ENCODE measurements at regions not wholly inside any gene's neighbourhood (a gene's known extent, or its start where the extent isn't known, plus 50 kb on each side); places are given as distances from the start of the nearest gene placed in this dataset.
"Not testable (repeated sequence)": the region's sequence is repeated elsewhere in the genome, so short reads cannot be mapped to it uniquely, and the experiment has no call there.

GRCh38 chr16:88225640-88226230, 157.0 kb upstream of the ZNF469 start:
- DNase-seq (ENCODE audit: low read depth, low spot score); H2AFZ ChIP-seq (ENCODE audit: low read depth, low read length); H3K9me3 ChIP-seq (replicated peaks; ENCODE audit: control insufficient read depth, insufficient read depth, low read length); H3K4me3 ChIP-seq (replicated peaks in 1 of 3; ENCODE audit: insufficient read depth in 1 of 3, low read depth in 1 of 3, low read length in 3 of 3); H3K9me1 ChIP-seq (replicated peaks; ENCODE audit: control insufficient read depth, extremely low read depth, insufficient read depth, low read length); H3K36me3 ChIP-seq (ENCODE audit: control insufficient read depth in 2 of 2, extremely low read depth in 1 of 2, insufficient read depth in 2 of 2, low read length in 2 of 2); dilution Hi-C loops (cut with MboI; ENCODE audit: extremely low pct_ligation_motif_present, low sequenced_read_pairs); FAIRE-seq; CTCF ChIA-PET; intact Hi-C loops (cut with micrococcal nuclease); H3K4me2 ChIP-seq (ENCODE audit: insufficient read depth, low read length); POLR2A ChIA-PET; BruUV-seq (replicated peaks); H3K9ac ChIP-seq (replicated peaks; ENCODE audit: extremely low read depth, insufficient read depth, low read length); H4K20me1 ChIP-seq (replicated peaks; ENCODE audit: control insufficient read depth, extremely low read depth, insufficient read depth, low read length); H3K27ac ChIP-seq (ENCODE audit: insufficient read depth, low read depth, low read length); H3K27me3 ChIP-seq (ENCODE audit: control insufficient read depth in 2 of 2, insufficient read depth in 2 of 2, low read length in 2 of 2); H3K79me2 ChIP-seq (ENCODE audit: control insufficient read depth, insufficient read depth, low read length); H3K4me1 ChIP-seq (ENCODE audit: control insufficient read depth, extremely low read depth, insufficient read depth, low read length): not testable (repeated sequence)

GRCh38 chr16:88226302-88226701, 156.5 kb upstream of the ZNF469 start:
- POLR2A ChIA-PET; intact Hi-C loops (cut with micrococcal nuclease); BruUV-seq (replicated peaks); H3K9ac ChIP-seq (replicated peaks; ENCODE audit: extremely low read depth, insufficient read depth, low read length); CTCF ChIA-PET; H3K4me3 ChIP-seq (replicated peaks in 1 of 3; ENCODE audit: insufficient read depth in 1 of 3, low read depth in 1 of 3, low read length in 3 of 3); H3K27ac ChIP-seq (ENCODE audit: insufficient read depth, low read depth, low read length); H3K4me1 ChIP-seq (ENCODE audit: control insufficient read depth, extremely low read depth, insufficient read depth, low read length); H3K27me3 ChIP-seq (ENCODE audit: control insufficient read depth in 2 of 2, insufficient read depth in 2 of 2, low read length in 2 of 2); H3K9me1 ChIP-seq (replicated peaks; ENCODE audit: control insufficient read depth, extremely low read depth, insufficient read depth, low read length); H4K20me1 ChIP-seq (replicated peaks; ENCODE audit: control insufficient read depth, extremely low read depth, insufficient read depth, low read length); H2AFZ ChIP-seq (ENCODE audit: low read depth, low read length); dilution Hi-C loops (cut with MboI; ENCODE audit: extremely low pct_ligation_motif_present, low sequenced_read_pairs); DNase-seq (ENCODE audit: low read depth, low spot score); H3K36me3 ChIP-seq (ENCODE audit: control insufficient read depth in 2 of 2, extremely low read depth in 1 of 2, insufficient read depth in 2 of 2, low read length in 2 of 2); FAIRE-seq; H3K4me2 ChIP-seq (ENCODE audit: insufficient read depth, low read length); H3K9me3 ChIP-seq (replicated peaks; ENCODE audit: control insufficient read depth, insufficient read depth, low read length); H3K79me2 ChIP-seq (ENCODE audit: control insufficient read depth, insufficient read depth, low read length): not testable (repeated sequence)

- H3K9ac ChIP-seq (replicated peaks; ENCODE audit: extremely low read depth, insufficient read depth, low read length); H3K79me2 ChIP-seq (ENCODE audit: control insufficient read depth, insufficient read depth, low read length); H3K4me1 ChIP-seq (ENCODE audit: control insufficient read depth, extremely low read depth, insufficient read depth, low read length); H3K4me3 ChIP-seq (replicated peaks in 1 of 3; ENCODE audit: insufficient read depth in 1 of 3, low read depth in 1 of 3, low read length in 3 of 3); H3K36me3 ChIP-seq (ENCODE audit: control insufficient read depth in 2 of 2, extremely low read depth in 1 of 2, insufficient read depth in 2 of 2, low read length in 2 of 2); dilution Hi-C loops (cut with MboI; ENCODE audit: extremely low pct_ligation_motif_present, low sequenced_read_pairs); H4K20me1 ChIP-seq (replicated peaks; ENCODE audit: control insufficient read depth, extremely low read depth, insufficient read depth, low read length); DNase-seq (ENCODE audit: low read depth, low spot score); intact Hi-C loops (cut with micrococcal nuclease); H2AFZ ChIP-seq (ENCODE audit: low read depth, low read length); H3K4me2 ChIP-seq (ENCODE audit: insufficient read depth, low read length); H3K9me1 ChIP-seq (replicated peaks; ENCODE audit: control insufficient read depth, extremely low read depth, insufficient read depth, low read length); H3K9me3 ChIP-seq (replicated peaks; ENCODE audit: control insufficient read depth, insufficient read depth, low read length); CTCF ChIA-PET; BruUV-seq (replicated peaks); H3K27me3 ChIP-seq (ENCODE audit: control insufficient read depth in 2 of 2, insufficient read depth in 2 of 2, low read length in 2 of 2); H3K27ac ChIP-seq (ENCODE audit: insufficient read depth, low read depth, low read length); POLR2A ChIA-PET: not testable (repeated sequence)
- peak; percentile 12 for FAIRE-seq
Observed at GRCh38 chr16:88227026-88227721, 155.6 kb upstream of the ZNF469 start.

GRCh38 chr16:88227722-88228482, 154.9 kb upstream of the ZNF469 start:
- CTCF ChIA-PET; BruUV-seq (replicated peaks); FAIRE-seq: not testable (repeated sequence)

More at GRCh38 chr16:88227722-88228482, 154.9 kb upstream of the ZNF469 start:
- H3K9me3 ChIP-seq (replicated peaks; ENCODE audit: control insufficient read depth, insufficient read depth, low read length); H3K79me2 ChIP-seq (ENCODE audit: control insufficient read depth, insufficient read depth, low read length); H3K36me3 ChIP-seq (ENCODE audit: control insufficient read depth in 2 of 2, extremely low read depth in 1 of 2, insufficient read depth in 2 of 2, low read length in 2 of 2); dilution Hi-C loops (cut with MboI; ENCODE audit: extremely low pct_ligation_motif_present, low sequenced_read_pairs); H3K27ac ChIP-seq (ENCODE audit: insufficient read depth, low read depth, low read length); H3K4me3 ChIP-seq (replicated peaks in 1 of 3; ENCODE audit: insufficient read depth in 1 of 3, low read depth in 1 of 3, low read length in 3 of 3); H3K4me2 ChIP-seq (ENCODE audit: insufficient read depth, low read length); H3K27me3 ChIP-seq (ENCODE audit: control insufficient read depth in 2 of 2, insufficient read depth in 2 of 2, low read length in 2 of 2); H2AFZ ChIP-seq (ENCODE audit: low read depth, low read length); H3K9ac ChIP-seq (replicated peaks; ENCODE audit: extremely low read depth, insufficient read depth, low read length); H4K20me1 ChIP-seq (replicated peaks; ENCODE audit: control insufficient read depth, extremely low read depth, insufficient read depth, low read length); H3K4me1 ChIP-seq (ENCODE audit: control insufficient read depth, extremely low read depth, insufficient read depth, low read length); intact Hi-C loops (cut with micrococcal nuclease); POLR2A ChIA-PET; H3K9me1 ChIP-seq (replicated peaks; ENCODE audit: control insufficient read depth, extremely low read depth, insufficient read depth, low read length); DNase-seq (ENCODE audit: low read depth, low spot score): not testable (repeated sequence)
